ENCODE measurements at regions not wholly inside any gene's neighbourhood (a gene's known extent, or its start where the extent isn't known, plus 50 kb on each side); places are given as distances from the start of the nearest gene placed in this dataset.

- no peaks in the 10 kb centered on the region for H3K9me2 ChIP-seq (ENCODE audit: insufficient read depth, low read length)
- no peaks in the 10 kb centered on the region for H3K9me3 ChIP-seq (ENCODE audit: low read length)
- no peak overlapping the region for H3K4me2 ChIP-seq (ENCODE audit: low read length)
- no peak overlapping the region for H3K9ac ChIP-seq (ENCODE audit: low read length)
- no peak for TF ChIP-seq TAF1 (IDR thresholded peaks at IDR 0.05; ENCODE audit: low read depth)
- TF ChIP-seq CTCF (IDR thresholded peaks at IDR 0.05; ENCODE audit: poor library complexity, severe bottlenecking): no peak
- TF ChIP-seq EP300 (conservative IDR thresholded peaks at IDR 0.05; ENCODE audit: poor library complexity, severe bottlenecking): no peak
- no peak for TF ChIP-seq POLR2AphosphoS5 (IDR thresholded peaks at IDR 0.05)
- no peak for TF ChIP-seq REST (IDR thresholded peaks at IDR 0.05; ENCODE audit: borderline replicate concordance)
- TF ChIP-seq RAD21 (conservative IDR thresholded peaks at IDR 0.05): no peak
- TF ChIP-seq MXI1 (conservative IDR thresholded peaks at IDR 0.05; ENCODE audit: poor library complexity, severe bottlenecking): no peak
- no peak for TF ChIP-seq SMC3 (conservative IDR thresholded peaks at IDR 0.05; ENCODE audit: poor library complexity)
- no peaks in the 10 kb centered on the region for H4K20me1 ChIP-seq (ENCODE audit: insufficient read depth)
- H3K36me3 ChIP-seq (ENCODE audit: insufficient read depth, low read length): no peaks in the 10 kb centered on the region
- no peak overlapping the region for H3K27ac ChIP-seq (ENCODE audit: low read length)
- H3K4me3 ChIP-seq (ENCODE audit: low read length): no peak overlapping the region
- H2AFZ ChIP-seq (ENCODE audit: low read depth, low read length): no peak overlapping the region
- no peaks in the 10 kb centered on the region for H3K79me2 ChIP-seq (replicated peaks; ENCODE audit: insufficient read depth, low read length)
- H3K27me3 ChIP-seq (ENCODE audit: insufficient read depth, low read depth, low read length): no peaks in the 10 kb centered on the region
- H3F3A ChIP-seq (ENCODE audit: insufficient read depth, low read length, poor library complexity, severe bottlenecking): no peaks in the 10 kb centered on the region
These were observed 491.0 kb upstream of the KIRREL3 start for GRCh38 chr11:127491589-127491988.

GRCh38 chr11:127490896-127491295 lies 490.3 kb upstream of the KIRREL3 start:
- Histone ChIP-seq H2AFZ (ENCODE audit: low read depth, low read length) (no peak overlapping the region), H3K9me3 (ENCODE audit: low read length) (no peaks in the 10 kb centered on the region), H3K4me2 (ENCODE audit: low read length) (no peak overlapping the region), H3K4me3 (ENCODE audit: low read length) (no peak overlapping the region), H3F3A (ENCODE audit: insufficient read depth, low read length, poor library complexity, severe bottlenecking) (no peaks in the 10 kb centered on the region), H4K20me1 (ENCODE audit: insufficient read depth) (no peaks in the 10 kb centered on the region), H3K27ac (ENCODE audit: low read length) (no peak overlapping the region), H3K9me2 (ENCODE audit: insufficient read depth, low read length) (no peaks in the 10 kb centered on the region), H3K79me2 (replicated peaks; ENCODE audit: insufficient read depth, low read length) (no peaks in the 10 kb centered on the region), H3K9ac (ENCODE audit: low read length) (no peak overlapping the region), H3K36me3 (ENCODE audit: insufficient read depth, low read length) (no peaks in the 10 kb centered on the region), H3K27me3 (ENCODE audit: insufficient read depth, low read depth, low read length) (no peaks in the 10 kb centered on the region)
- TF ChIP-seq MXI1 (conservative IDR thresholded peaks at IDR 0.05; ENCODE audit: poor library complexity, severe bottlenecking): no peak
- no peak for TF ChIP-seq CTCF (IDR thresholded peaks at IDR 0.05; ENCODE audit: poor library complexity, severe bottlenecking)
- no peak for TF ChIP-seq REST (IDR thresholded peaks at IDR 0.05; ENCODE audit: borderline replicate concordance)
- no peak for TF ChIP-seq TAF1 (IDR thresholded peaks at IDR 0.05; ENCODE audit: low read depth)
